Brain pericyte (primary cell): ENCODE measurements at regions not wholly inside any gene's neighbourhood (a gene's known extent, or its start where the extent isn't known, plus 50 kb on each side); places are given as distances from the start of the nearest gene placed in this dataset.
"Not testable (repeated sequence)": the region's sequence is repeated elsewhere in the genome, so short reads cannot be mapped to it uniquely, and the experiment has no call there.

Source experiments
- DNase-seq: peaks from one replicate; pipeline ENCODE4 v3.0.0-alpha.2; 2012; ENCODE audit warnings: low read depth, low spot score

GRCh38 chr2:35580956-35581355 is 774.6 kb upstream of the CRIM1 start:
- no peak for DNase-seq

DNA sequence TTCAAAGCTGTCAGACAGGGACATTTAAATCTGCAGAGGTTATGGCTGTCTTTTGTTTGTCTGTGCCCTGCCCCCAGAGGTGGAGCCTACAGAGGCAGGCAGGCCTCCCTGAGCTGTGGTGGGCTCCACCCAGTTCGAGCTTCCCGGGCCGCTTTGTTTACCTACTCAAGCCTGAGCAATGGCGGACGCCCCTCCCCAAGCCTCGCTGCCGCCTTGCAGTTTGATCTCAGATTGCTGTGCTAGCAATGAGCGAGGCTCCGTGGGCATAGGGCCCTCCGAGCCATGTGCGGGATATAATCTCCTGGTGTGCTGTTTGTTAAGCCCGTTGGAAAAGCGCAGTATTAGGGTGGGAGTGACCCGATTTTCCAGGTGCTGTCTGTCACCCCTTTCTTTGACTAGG is 787.0 kb upstream of the CRIM1 start:
- not testable (repeated sequence) for DNase-seq

- no peak for DNase-seq
Observed at GRCh38 chr2:35562488-35562887, 793.1 kb upstream of the CRIM1 start.

DNA sequence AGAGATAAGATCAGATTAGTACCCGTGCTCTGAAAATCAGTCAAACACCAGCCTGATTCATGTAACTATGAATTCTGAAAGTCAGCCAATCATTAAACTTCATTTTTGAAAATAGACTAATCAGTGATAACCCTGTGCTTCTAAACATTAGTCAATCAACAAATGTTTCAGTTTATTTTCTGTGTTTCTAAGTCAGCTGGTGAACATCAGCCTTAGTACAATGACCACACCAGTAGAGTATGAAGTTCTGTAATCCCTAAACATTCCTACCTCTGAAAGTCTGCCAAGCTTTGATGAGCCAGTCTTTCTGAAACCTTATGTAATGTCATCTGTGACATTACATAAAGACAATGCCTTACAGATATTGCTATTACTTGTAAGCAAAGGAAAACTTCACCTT is 807.4 kb upstream of the CRIM1 start:
- DNase-seq, result no peak

DNA sequence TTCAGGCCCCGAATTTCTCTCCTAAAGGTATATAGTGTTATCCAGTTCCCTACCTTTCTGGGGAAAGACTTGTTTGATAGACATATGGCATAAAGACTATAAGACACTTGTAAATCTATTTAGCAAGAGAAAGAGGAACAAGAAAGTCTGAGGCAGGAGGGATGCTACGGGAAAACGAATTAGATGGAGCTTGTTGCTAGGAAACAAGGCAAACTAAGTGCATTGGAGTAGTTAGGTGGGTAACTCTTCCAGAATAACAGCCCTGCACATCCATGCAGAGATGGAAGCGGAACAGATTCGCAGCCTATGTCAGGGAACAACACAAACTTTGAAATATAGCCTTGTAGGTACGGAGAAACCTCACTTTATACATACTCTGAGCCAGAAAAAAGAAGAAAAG is 810.3 kb upstream of the CRIM1 start:
- DNase-seq, result no peak

DNA sequence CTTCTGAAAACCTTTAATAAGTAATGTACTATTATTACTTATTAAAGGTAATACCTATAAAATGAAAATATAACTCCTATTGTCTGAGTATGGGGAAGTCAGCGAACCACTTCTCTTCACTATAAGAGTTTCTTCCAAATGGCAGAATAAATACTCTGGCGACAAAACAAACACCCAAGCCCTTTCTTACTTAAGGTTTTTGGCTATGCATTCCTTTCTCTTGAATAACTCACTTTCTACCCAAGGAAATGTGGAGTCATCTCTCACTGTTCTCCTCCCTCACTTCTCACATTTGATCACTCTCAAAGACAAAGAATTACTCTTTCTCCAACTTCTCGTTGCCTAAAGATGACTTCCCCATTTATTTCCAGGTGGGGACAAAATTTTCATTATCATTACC is 816.8 kb upstream of the CRIM1 start:
- no peak for DNase-seq

- DNase-seq, result no peak
Observed at GRCh38 chr2:35530615-35531135, 824.9 kb upstream of the CRIM1 start.

GRCh38 chr2:35526741-35527140 is 828.8 kb upstream of the CRIM1 start:
- DNase-seq, result no peak

DNA sequence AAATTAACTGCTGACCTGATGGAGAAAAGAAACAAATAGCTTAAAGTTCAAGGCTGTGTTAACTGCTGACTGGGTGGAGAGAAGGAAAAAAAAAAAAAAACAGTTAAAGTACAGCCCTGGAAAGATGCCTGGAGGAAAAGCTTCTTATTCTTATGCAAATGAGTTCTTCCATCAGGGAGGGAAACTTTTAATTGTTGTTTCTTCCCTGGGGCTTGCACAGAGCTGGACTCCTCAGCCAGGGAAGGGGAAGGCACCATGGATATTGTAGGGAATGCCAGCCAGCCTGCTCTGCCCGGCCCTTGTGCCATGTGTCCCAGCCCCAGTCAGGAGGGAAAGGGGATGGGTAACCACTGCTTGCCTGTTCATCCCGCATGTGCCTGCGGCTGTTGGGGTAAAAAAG is 833.1 kb upstream of the CRIM1 start:
- no peak for DNase-seq

DNA sequence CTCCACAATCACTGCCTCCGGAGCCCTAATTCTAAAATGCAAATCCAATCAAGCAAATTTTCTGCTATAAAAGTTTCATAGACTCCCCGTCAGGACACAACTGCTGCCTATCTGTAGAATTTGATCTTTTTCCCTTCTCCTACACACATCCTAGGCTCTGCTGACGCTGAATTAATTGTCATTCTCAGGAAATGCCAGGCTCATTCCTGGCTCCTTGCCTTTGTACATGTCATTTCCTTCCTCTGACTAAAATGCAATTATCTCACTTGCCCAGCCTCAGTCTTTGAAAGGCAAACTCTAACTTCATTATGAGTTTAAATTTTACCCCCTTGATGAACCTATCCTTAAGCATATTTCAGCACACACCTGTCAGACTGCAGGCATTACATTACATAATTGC is 844.9 kb upstream of the CRIM1 start:
- no peak for DNase-seq

GRCh38 chr2:35508601-35509000 is 847.0 kb upstream of the CRIM1 start:
- DNase-seq, result no peak

GRCh38 chr2:35504419-35504818 is 851.2 kb upstream of the CRIM1 start:
- no peak for DNase-seq

DNA sequence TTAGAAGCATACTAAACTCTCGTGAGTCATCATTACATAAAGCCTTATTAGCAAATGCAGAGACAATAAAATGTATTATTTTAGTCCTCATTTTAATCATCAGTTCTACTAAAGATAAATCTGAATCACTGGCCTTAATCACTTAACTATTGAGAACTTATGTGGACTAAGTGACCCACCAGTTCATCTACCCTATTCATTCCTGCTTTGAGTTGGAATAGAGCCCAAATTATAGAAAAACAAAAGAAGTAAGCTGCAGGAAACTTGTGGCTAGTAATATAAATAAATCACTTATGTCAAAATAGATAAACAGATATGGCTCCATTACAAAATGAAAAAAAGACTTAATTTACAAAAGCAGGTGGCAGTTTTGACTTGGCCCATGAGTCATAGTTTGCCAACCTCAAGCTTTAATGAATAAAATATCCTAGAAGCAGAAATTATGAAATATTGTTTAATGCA is 851.8 kb upstream of the CRIM1 start:
- no peak for DNase-seq

DNA sequence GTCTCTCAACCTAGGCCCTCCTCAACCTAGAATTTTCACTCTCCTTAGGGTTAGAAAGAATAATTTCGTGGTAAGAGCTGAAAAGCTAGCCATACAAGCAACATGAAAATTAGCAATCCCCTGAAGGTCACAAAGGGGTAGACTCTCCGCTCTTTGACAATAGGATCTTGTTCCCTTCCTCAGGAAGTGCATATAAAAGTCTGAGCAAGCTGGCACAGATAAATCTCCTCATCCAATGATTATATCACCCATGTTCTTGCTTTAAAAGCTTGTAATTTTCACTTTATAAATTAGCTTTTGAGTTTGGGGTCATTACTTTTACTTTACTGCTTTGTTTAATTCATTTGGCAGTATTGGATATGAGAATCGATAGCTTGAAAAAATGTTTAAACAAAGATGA is 852.3 kb upstream of the CRIM1 start:
- no peak for DNase-seq

DNA sequence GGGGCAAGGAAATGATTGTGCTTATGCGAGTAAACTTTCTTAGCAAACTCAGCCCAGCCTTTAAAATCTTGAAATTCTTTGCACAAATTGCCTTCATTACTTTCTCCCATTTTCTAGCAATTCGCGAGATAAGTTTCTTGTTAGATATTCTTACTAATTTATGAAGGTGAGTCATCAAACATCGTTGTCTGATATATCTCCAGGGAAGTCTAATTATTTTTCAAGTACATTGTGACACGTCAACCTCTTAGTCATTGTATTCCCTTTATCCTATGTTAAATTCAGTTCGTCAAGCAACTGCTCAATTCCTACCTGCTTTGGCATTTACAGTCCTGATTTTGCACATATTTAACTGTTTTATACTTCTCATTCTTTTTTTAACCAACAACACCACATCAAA is 854.5 kb upstream of the CRIM1 start:
- DNase-seq, result no peak

- no peak for DNase-seq
Observed at GRCh38 chr2:35496022-35496421, 859.6 kb upstream of the CRIM1 start.

GRCh38 chr2:35495182-35495581 is 860.4 kb upstream of the CRIM1 start:
- no peak for DNase-seq

DNA sequence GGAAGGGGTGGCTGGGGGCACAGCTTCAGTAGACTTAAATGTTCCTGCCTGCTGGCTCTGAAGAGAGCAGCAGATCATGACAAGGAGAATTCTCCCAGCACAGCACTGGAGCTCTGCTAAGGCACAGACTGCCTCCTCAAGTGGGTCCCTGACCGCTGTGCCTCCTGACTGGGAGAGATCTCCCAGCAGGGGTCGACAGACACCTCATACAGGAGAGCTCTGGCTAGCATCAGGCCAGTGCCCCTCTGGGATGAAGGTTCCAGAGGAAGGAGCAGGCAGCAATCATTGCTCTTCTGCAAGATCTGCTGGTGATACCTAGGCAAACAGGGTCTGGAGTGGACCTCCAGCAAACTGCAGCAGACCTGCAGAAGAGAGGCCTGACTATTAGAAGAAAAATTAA is 877.5 kb upstream of the CRIM1 start:
- not testable (repeated sequence) for DNase-seq

GRCh38 chr2:35468245-35468644 is 887.3 kb upstream of the CRIM1 start:
- DNase-seq, result no peak

- no peak for DNase-seq
Observed at GRCh38 chr2:35463805-35464596, 891.6 kb upstream of the CRIM1 start.

GRCh38 chr2:35462226-35462998 is 893.2 kb upstream of the CRIM1 start:
- DNase-seq, result no peak

DNA sequence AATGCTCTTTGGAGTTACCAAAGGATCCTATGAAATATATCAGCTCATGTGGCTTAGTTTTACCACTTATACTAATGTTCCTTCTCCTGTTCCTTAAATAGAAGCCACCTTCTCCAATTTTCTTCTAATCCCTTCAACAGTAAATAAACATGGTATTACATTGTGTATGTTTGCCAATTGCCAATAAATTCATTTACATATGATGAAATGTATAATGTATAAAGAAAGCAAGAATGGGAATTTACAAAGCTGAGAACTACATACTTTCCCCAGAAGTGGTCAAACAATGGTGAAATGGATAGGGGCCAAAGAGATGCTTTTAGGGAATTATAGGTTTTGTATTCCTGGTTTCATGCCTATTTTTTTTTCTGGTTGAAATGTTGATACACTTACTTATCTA is 894.2 kb upstream of the CRIM1 start:
- no peak for DNase-seq
